Cardiac septum (tissue), 1 donor: ENCODE measurements at regions not wholly inside any gene's neighbourhood (a gene's known extent, or its start where the extent isn't known, plus 50 kb on each side); places are given as distances from the start of the nearest gene placed in this dataset.
"Not testable (repeated sequence)": the region's sequence is repeated elsewhere in the genome, so short reads cannot be mapped to it uniquely, and the experiment has no call there.

Experiments
- DNase-seq: peaks from one replicate; pipeline ENCODE4 v3.0.0-alpha.2; 2020; ENCODE audit warnings: low spot score
- intact Hi-C: fragments of 100-400 bp; cut with DNase I; formaldehyde crosslinking; loops from one replicate; pipeline ENCODE4 v1.14.0; 2022
- donor health status: DM: no; HTN: no; CAD: no.

GRCh38 chr17:27181379-27181925 lies 112.5 kb upstream of the WSB1 start:
- intact Hi-C loops, DNase-seq: not testable (repeated sequence)

GRCh38 chr17:27181935-27182334 lies 112.0 kb upstream of the WSB1 start:
- intact Hi-C loops = no loop called here
- no peak for DNase-seq

GRCh38 chr17:27197505-27197904 lies 96.4 kb upstream of the WSB1 start:
- DNase-seq, intact Hi-C loops: not testable (repeated sequence)

DNA sequence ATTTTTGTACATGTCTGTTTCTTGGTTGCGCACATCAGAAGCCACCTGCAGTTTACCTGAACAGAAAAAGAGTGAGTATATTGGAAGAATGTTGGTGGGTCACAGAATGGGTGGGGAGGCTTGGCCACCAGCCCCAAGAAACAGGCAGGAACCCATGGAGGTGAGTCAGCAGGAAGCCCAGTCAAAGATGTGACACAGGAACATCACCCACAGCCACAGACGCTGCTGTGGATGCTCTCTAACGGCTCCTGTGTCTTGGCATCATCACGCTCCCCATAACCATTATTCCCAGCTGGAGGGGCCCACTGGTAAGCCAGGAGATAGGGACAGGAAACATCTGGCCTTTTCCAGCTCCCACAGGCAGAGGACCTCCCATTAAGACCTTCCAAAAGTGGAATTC lies 94.0 kb upstream of the WSB1 start:
- DNase-seq = no peak
- intact Hi-C loops = no loop called here

GRCh38 chr17:27200476-27200875 lies 93.4 kb upstream of the WSB1 start:
- intact Hi-C loops = no loop called here
- DNase-seq = no peak

- DNase-seq = no peak
- intact Hi-C loops = no loop called here
Observed at GRCh38 chr17:27203241-27203640, 90.7 kb upstream of the WSB1 start.

- intact Hi-C loops = no loop called here
Observed at GRCh38 chr17:27206447-27206846, 87.5 kb upstream of the WSB1 start.

GRCh38 chr17:27207073-27207513 lies 86.8 kb upstream of the WSB1 start:
- intact Hi-C loops = no loop called here
- no peak for DNase-seq

More at GRCh38 chr17:27206447-27206846, 87.5 kb upstream of the WSB1 start:
- DNase-seq = no peak

DNA sequence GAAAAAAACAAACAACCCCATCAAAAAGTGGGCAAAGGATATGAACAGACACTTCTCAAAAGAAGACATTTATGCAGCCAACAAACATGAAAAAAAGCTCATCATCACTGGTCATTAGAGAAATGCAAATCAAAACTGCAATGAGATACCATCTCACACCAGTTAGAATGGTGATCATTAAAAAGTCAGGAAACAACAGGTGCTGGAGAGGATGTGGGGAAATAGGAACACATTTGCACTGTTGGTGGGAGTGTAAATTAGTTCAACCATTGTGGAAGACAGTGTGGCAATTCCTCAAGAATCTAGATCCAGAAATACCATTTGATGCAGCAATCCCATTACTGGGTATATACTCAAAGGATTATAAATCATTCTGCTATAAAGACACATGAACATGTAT lies 85.5 kb upstream of the WSB1 start:
- DNase-seq, intact Hi-C loops: not testable (repeated sequence)

- DNase-seq = no peak
- intact Hi-C loops = no loop called here
Observed at GRCh38 chr17:27209316-27209715, 84.6 kb upstream of the WSB1 start.

- intact Hi-C loops, DNase-seq: not testable (repeated sequence)
Observed at GRCh38 chr17:27210809-27211208, 83.1 kb upstream of the WSB1 start.

GRCh38 chr17:27216836-27217235 lies 77.1 kb upstream of the WSB1 start:
- intact Hi-C loops = no loop called here
- DNase-seq = no peak

- DNase-seq = no peak
- intact Hi-C loops = no loop called here
Observed at GRCh38 chr17:27217631-27218030, 76.3 kb upstream of the WSB1 start.

DNA sequence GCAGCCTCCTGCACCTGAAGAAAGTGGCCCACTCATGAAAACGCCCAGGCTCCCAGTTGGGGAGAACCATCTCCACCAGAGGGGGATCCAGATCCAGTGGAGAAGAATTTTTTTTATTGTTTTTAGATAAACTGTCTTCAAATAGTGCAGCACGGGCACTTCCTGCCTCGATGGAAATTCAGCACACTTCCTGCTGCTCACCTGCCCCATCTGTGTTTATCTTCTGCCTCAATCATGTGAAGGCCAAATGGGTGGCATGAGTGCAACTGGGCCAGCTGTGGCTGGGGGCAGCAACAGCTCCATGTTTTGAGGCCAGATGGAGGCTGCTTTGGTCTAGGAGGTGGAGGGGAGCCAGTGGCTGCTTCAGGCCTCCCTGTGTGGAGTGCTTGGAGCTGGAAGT lies 75.9 kb upstream of the WSB1 start:
- no peak for DNase-seq
- intact Hi-C loops = no loop called here

GRCh38 chr17:27218719-27219488 lies 75.0 kb upstream of the WSB1 start:
- intact Hi-C loops = no loop called here
- no peak for DNase-seq

DNA sequence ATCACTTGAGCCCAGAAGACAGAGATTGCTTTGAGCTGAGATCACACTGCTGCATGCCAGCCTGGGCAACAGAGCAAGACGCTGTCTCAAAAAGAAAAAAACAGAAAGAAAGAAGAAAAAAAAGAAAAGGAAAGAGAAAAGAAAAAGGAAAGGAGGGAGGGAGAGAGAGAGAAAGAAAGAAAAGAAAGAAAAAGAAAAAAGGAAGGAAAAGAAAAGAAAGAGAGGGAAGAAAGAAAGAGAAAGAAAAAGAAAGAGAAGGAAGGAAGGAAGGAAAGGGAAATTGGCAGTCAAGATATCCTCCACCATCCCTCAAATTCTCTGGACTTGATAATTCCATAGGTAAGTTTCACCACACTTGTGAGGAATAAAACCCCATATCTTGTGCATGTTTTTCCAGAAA lies 71.4 kb upstream of the WSB1 start:
- no peak for DNase-seq
- intact Hi-C loops = no loop called here

DNA sequence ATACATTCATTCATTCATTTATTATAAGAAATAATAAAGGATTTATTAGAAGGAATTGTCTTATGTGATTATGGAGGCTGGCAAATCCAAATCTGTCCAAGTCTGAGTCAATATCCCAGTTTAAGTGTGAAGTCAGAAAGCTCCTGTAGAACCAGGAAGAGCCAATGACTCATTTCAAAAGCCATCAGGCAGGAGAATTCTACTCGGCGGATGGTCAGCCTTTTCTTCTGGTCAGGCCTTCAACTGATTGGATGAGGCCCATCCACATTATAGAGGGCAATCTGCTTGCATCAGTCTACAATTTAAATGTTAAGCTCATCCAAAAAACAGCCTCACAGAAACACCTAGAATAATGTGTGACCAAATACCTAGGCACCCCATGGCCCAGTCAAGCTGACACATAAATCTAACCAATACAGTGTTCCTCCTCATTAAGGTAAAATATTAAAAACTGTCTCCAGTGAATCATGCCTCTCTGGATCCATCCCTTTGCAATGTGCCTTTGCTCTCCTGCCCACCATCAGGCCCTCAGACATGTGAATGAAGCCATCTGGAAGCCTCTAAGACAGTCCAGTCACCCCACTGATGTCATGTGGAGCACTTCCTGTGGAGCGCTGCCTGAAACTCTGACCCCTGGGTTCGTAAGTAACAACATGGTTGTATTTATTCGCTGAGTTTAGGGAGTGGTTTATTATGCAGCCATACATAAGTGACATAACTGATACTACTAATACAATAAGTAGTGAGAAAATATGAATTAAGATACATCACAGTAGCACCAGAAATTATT lies 69.2 kb upstream of the WSB1 start:
- intact Hi-C loops = no loop called here
- no peak for DNase-seq

- no peak for DNase-seq
- intact Hi-C loops = no loop called here
Observed at GRCh38 chr17:27226611-27227230, 67.2 kb upstream of the WSB1 start.

- DNase-seq = no peak
- intact Hi-C loops = loop anchor here (10.0 kb wide), 1 partner anchor 424 kb away; no protein-coding TSS in a partner anchor
Observed at GRCh38 chr17:27230996-27231395, 62.9 kb upstream of the WSB1 start.

DNA sequence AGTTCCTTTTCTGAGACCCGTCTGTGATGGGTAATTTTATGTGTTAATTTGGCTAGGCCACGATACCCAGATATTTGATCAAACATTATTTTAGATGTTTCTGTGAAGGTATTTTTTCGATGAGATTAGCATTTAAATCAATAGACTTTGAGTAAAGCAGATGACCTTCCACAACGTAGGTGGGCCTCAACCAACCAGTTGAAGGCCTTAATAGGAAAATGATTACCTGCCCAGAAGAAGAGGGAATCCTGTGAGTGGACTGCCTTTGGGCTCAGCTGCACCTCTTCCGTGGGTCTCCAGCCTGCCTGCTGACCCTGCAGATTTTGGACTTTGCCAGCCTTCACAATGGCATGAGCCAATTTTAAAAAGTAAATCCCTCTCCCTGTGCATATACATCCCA lies 61.6 kb upstream of the WSB1 start:
- no peak for DNase-seq
- intact Hi-C loops = loop anchor here (10.0 kb wide), 1 partner anchor 422 kb away; no protein-coding TSS in a partner anchor
